ENCODE measurements at regions not wholly inside any gene's neighbourhood (a gene's known extent, or its start where the extent isn't known, plus 50 kb on each side); places are given as distances from the start of the nearest gene placed in this dataset.
"Not testable (repeated sequence)": the region's sequence is repeated elsewhere in the genome, so short reads cannot be mapped to it uniquely, and the experiment has no call there.

GRCh38 chr6:17002123-17002522 lies 99.7 kb upstream of the STMND1 start:
- Mint-ChIP-seq H3K27me3 (peaks cover 67% of the 10 kb centered on the region), H3K36me3 (no peaks in the 10 kb centered on the region), H3K9me3 (ENCODE audit: low read depth) (no peaks in the 10 kb centered on the region), H3K4me1 (no peaks in the 10 kb centered on the region), H3K27ac (no peak overlapping the region), H3K4me3 (no peak overlapping the region)
- no peak for ATAC-seq
- CTCF ChIA-PET: no interaction called here
- no peak for DNase-seq

- Mint-ChIP-seq H3K27ac (no peak overlapping the region), H3K27me3 (peaks cover 67% of the 10 kb centered on the region), H3K9me3 (ENCODE audit: low read depth) (no peaks in the 10 kb centered on the region), H3K4me1 (no peaks in the 10 kb centered on the region), H3K36me3 (no peaks in the 10 kb centered on the region), H3K4me3 (no peak overlapping the region)
- CTCF ChIA-PET: interaction anchor here (1.1 kb wide), 1 partner anchor 43 kb away, joined by 3 read pairs; no protein-coding TSS in a partner anchor
- ATAC-seq (no peak), DNase-seq (no peak)
Measured at GRCh38 chr6:17001188-17001587, 100.7 kb upstream of the STMND1 start.

- H3K27me3 Mint-ChIP-seq: peaks cover 61% of the 10 kb centered on the region
- DNase-seq: no peak
- no peaks in the 10 kb centered on the region for H3K36me3 Mint-ChIP-seq
- H3K9me3 Mint-ChIP-seq (ENCODE audit: low read depth): no peaks in the 10 kb centered on the region
- no peak overlapping the region for H3K27ac Mint-ChIP-seq
- ATAC-seq: no peak
- H3K4me1 Mint-ChIP-seq: no peaks in the 10 kb centered on the region
- CTCF ChIA-PET: no interaction called here
- no peak overlapping the region for H3K4me3 Mint-ChIP-seq
Measured at GRCh38 chr6:16999491-17000436, 102.1 kb upstream of the STMND1 start.

- Mint-ChIP-seq H3K4me1 (no peaks in the 10 kb centered on the region), H3K4me3 (no peak overlapping the region), H3K27ac (no peak overlapping the region), H3K27me3 (peaks cover 51% of the 10 kb centered on the region), H3K36me3 (no peaks in the 10 kb centered on the region), H3K9me3 (ENCODE audit: low read depth) (no peaks in the 10 kb centered on the region)
- no peak for DNase-seq
- no peak for ATAC-seq
- CTCF ChIA-PET: no interaction called here
Measured at GRCh38 chr6:16998461-16998860, 103.4 kb upstream of the STMND1 start.

GRCh38 chr6:16995511-16996250 lies 106.2 kb upstream of the STMND1 start:
- H3K4me3 Mint-ChIP-seq: no peak overlapping the region
- DNase-seq (no peak), ATAC-seq (no peak)
- no peak overlapping the region for H3K27ac Mint-ChIP-seq
- no peaks in the 10 kb centered on the region for H3K4me1 Mint-ChIP-seq
- H3K9me3 Mint-ChIP-seq (ENCODE audit: low read depth): no peaks in the 10 kb centered on the region
- CTCF ChIA-PET: no interaction called here
- peaks cover 39% of the 10 kb centered on the region for H3K27me3 Mint-ChIP-seq
- H3K36me3 Mint-ChIP-seq: no peaks in the 10 kb centered on the region

- H3K4me1 Mint-ChIP-seq: no peaks in the 10 kb centered on the region
- CTCF ChIA-PET: no interaction called here
- DNase-seq: no peak
- H3K36me3 Mint-ChIP-seq: no peaks in the 10 kb centered on the region
- H3K27me3 Mint-ChIP-seq: peaks cover 31% of the 10 kb centered on the region
- ATAC-seq: no peak
- no peak overlapping the region for H3K27ac Mint-ChIP-seq
- peaks cover 6% of the 10 kb centered on the region for H3K9me3 Mint-ChIP-seq (ENCODE audit: low read depth)
- no peak overlapping the region for H3K4me3 Mint-ChIP-seq
Measured at GRCh38 chr6:16993396-16993795, 108.5 kb upstream of the STMND1 start.

- ATAC-seq (no peak), DNase-seq (no peak)
- Mint-ChIP-seq H3K27ac (no peak overlapping the region), H3K27me3 (peaks cover 31% of the 10 kb centered on the region), H3K4me1 (no peaks in the 10 kb centered on the region), H3K9me3 (ENCODE audit: low read depth) (peaks cover 6% of the 10 kb centered on the region), H3K36me3 (no peaks in the 10 kb centered on the region), H3K4me3 (no peak overlapping the region)
- CTCF ChIA-PET: interaction anchor here (0.9 kb wide), 1 partner anchor 27 kb away, joined by 3 read pairs; no protein-coding TSS in a partner anchor
Measured at GRCh38 chr6:16991981-16992629, 109.7 kb upstream of the STMND1 start.

- H3K4me1 Mint-ChIP-seq; H3K27ac Mint-ChIP-seq; H3K4me3 Mint-ChIP-seq; H3K36me3 Mint-ChIP-seq; CTCF ChIA-PET; ATAC-seq; H3K9me3 Mint-ChIP-seq (ENCODE audit: low read depth); DNase-seq: not testable (repeated sequence)
- H3K27me3 Mint-ChIP-seq: peaks cover 36% of the 10 kb centered on the region
Measured at GRCh38 chr6:16989976-16990375, 111.9 kb upstream of the STMND1 start.

GRCh38 chr6:16989382-16989781 lies 112.5 kb upstream of the STMND1 start:
- no peaks in the 10 kb centered on the region for H3K36me3 Mint-ChIP-seq
- peaks cover 6% of the 10 kb centered on the region for H3K9me3 Mint-ChIP-seq (ENCODE audit: low read depth)
- ATAC-seq (no peak), DNase-seq (no peak)
- CTCF ChIA-PET: no interaction called here
- H3K27ac Mint-ChIP-seq: no peak overlapping the region
- no peaks in the 10 kb centered on the region for H3K4me1 Mint-ChIP-seq
- no peak overlapping the region for H3K4me3 Mint-ChIP-seq
- H3K27me3 Mint-ChIP-seq: peaks cover 42% of the 10 kb centered on the region

GRCh38 chr6:16987996-16988395 lies 113.9 kb upstream of the STMND1 start:
- no peaks in the 10 kb centered on the region for H3K4me1 Mint-ChIP-seq
- H3K4me3 Mint-ChIP-seq: no peak overlapping the region
- H3K36me3 Mint-ChIP-seq: no peaks in the 10 kb centered on the region
- H3K27ac Mint-ChIP-seq: no peak overlapping the region
- peaks cover 6% of the 10 kb centered on the region for H3K9me3 Mint-ChIP-seq (ENCODE audit: low read depth)
- ATAC-seq (no peak), DNase-seq (no peak)
- CTCF ChIA-PET: no interaction called here
- H3K27me3 Mint-ChIP-seq: peaks cover 46% of the 10 kb centered on the region

GRCh38 chr6:16985513-16986284 lies 116.2 kb upstream of the STMND1 start:
- H3K27ac Mint-ChIP-seq: no peak overlapping the region
- H3K36me3 Mint-ChIP-seq: no peaks in the 10 kb centered on the region
- DNase-seq (no peak), ATAC-seq (no peak)
- no peaks in the 10 kb centered on the region for H3K4me1 Mint-ChIP-seq
- H3K4me3 Mint-ChIP-seq: no peak overlapping the region
- CTCF ChIA-PET: no interaction called here
- H3K9me3 Mint-ChIP-seq (ENCODE audit: low read depth): peaks cover 6% of the 10 kb centered on the region
- H3K27me3 Mint-ChIP-seq: peaks cover 41% of the 10 kb centered on the region

- H3K4me1 Mint-ChIP-seq: no peaks in the 10 kb centered on the region
- no peaks in the 10 kb centered on the region for H3K9me3 Mint-ChIP-seq (ENCODE audit: low read depth)
- no peak overlapping the region for H3K4me3 Mint-ChIP-seq
- CTCF ChIA-PET: no interaction called here
- ATAC-seq (no peak), DNase-seq (no peak)
- H3K36me3 Mint-ChIP-seq: no peaks in the 10 kb centered on the region
- H3K27me3 Mint-ChIP-seq: peaks cover 58% of the 10 kb centered on the region
- no peak overlapping the region for H3K27ac Mint-ChIP-seq
Measured at GRCh38 chr6:16982807-16983206, 119.0 kb upstream of the STMND1 start.
